ENCODE measurements at regions not wholly inside any gene's neighbourhood (a gene's known extent, or its start where the extent isn't known, plus 50 kb on each side); places are given as distances from the start of the nearest gene placed in this dataset.
A peak's percentile ranks its signal among the peaks of the same experiment; 100 is the strongest.

DNA sequence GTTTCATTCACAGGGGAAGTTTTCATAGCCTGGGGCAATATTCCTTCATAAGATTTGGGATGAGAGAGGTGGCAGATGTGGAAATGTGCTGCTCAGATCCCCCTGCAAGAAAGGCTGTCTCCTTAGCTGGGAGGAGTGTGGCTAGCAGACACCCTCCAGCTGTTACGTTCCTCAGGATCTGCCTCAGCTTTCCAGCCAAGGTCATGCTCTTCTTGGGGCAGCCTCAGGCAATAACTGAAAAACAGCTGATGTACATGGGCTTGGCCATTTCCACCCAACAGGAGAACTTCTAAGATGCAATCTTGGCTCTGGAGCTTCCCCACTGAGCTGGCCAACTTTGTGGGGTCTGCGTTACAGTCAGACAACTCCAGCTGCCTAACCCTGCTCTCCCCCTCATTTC is 51.3 kb upstream of the SEPTIN7 start:
- Histone ChIP-seq H3K56ac (ENCODE audit: extremely low read depth, insufficient read depth, low read length) (no peak overlapping the region), H3K9me1 (ENCODE audit: insufficient read depth, low read length) (0 out of 2 replicates have a peak, but pooled peaks cover 2% of the 10 kb centered on the region), H3K18ac (ENCODE audit: low read depth, low read length) (peak overlapping the region; percentile 75; the same call in 1 of the 2 replicates), H3K4ac (ENCODE audit: low read depth, low read length) (peak overlapping the region; percentile 38; the same call in 1 of the 2 replicates), H2AK5ac (ENCODE audit: low read depth, low read length) (peak overlapping the region; percentile 38; the same call in 1 of the 2 replicates), H3K14ac (replicated peaks; ENCODE audit: low read depth, low read length) (no peak overlapping the region), H3K27ac (ENCODE audit: insufficient read depth, low read length) (peak overlapping the region; percentile 10; the same call in 1 of the 2 replicates), H3K4me2 (ENCODE audit: low read depth, low read length) (peak overlapping the region; percentile 25; the same call in 1 of the 2 replicates), H3K36me3 (ENCODE audit: control insufficient read depth, insufficient read depth, low read length) (no peaks in the 10 kb centered on the region), H3K4me3 (ENCODE audit: insufficient read depth, low read depth, low read length) (no peak overlapping the region), H3K4me1 (ENCODE audit: control insufficient read depth, insufficient read depth, low read length) (peaks cover 11% of the 10 kb centered on the region), H2BK15ac (ENCODE audit: low read depth, low read length) (peak overlapping the region; percentile 49; the same call in 1 of the 3 replicates), H4K20me1 (ENCODE audit: insufficient read depth, low read length) (no peaks in the 10 kb centered on the region), H3K79me1 (ENCODE audit: low read depth in 1 of 2, low read length in 2 of 2) (no peaks in the 10 kb centered on the region), H2BK5ac (ENCODE audit: low read depth, low read length, poor library complexity, severe bottlenecking) (no peak overlapping the region), H4K8ac (ENCODE audit: low read depth in 2 of 2, low read length in 2 of 2) (no peak overlapping the region), H4K91ac (ENCODE audit: insufficient read depth, low read depth, low read length) (no peak overlapping the region; the same call in 1 of the 2 replicates), H4K5ac (ENCODE audit: low read depth, low read length) (no peak overlapping the region; the same call in 1 of the 2 replicates), H3K23ac (ENCODE audit: low read depth, low read length) (peak overlapping the region; percentile 24; the same call in 1 of the 2 replicates), H3K27me3 (ENCODE audit: control insufficient read depth, insufficient read depth, low read length) (no peaks in the 10 kb centered on the region), H2AK9ac (replicated peaks; ENCODE audit: low read depth, low read length, poor library complexity) (no peak overlapping the region), H3K9ac (ENCODE audit: low read depth, low read length) (no peak overlapping the region), H2BK20ac (ENCODE audit: low read depth, low read length) (no peak overlapping the region), H2AFZ (replicated peaks; ENCODE audit: low read length, poor library complexity) (peak overlapping the region; percentile 59), H2BK120ac (ENCODE audit: low read depth, low read length) (no peak overlapping the region), H3K9me3 (ENCODE audit: control insufficient read depth, insufficient read depth, low read length) (no peaks in the 10 kb centered on the region)
- TF ChIP-seq CEBPB (IDR thresholded peaks at IDR 0.05; ENCODE audit: low read depth, low read length) (no peak), MAZ (IDR thresholded peaks at IDR 0.05; ENCODE audit: borderline replicate concordance, low read depth, low read length) (no peak), MXI1 (IDR thresholded peaks at IDR 0.05; ENCODE audit: borderline replicate concordance, low read depth, low read length) (no peak), POLR2A (IDR thresholded peaks at IDR 0.05; ENCODE audit: low read depth, low read length) (no peak), USF2 (IDR thresholded peaks at IDR 0.05; ENCODE audit: low read depth, low read length) (no peak), BHLHE40 (IDR thresholded peaks at IDR 0.05; ENCODE audit: low read depth, low read length) (no peak), CTCF (conservative IDR thresholded peaks at IDR 0.05; ENCODE audit: low read depth, low read length) (no peak), RCOR1 (IDR thresholded peaks at IDR 0.05; ENCODE audit: insufficient replicate concordance, low read length) (no peak), ELK1 (IDR thresholded peaks at IDR 0.05; ENCODE audit: borderline replicate concordance, low read depth, low read length) (no peak), SMC3 (IDR thresholded peaks at IDR 0.05; ENCODE audit: low read depth, low read length) (no peak), RFX5 (IDR thresholded peaks at IDR 0.05; ENCODE audit: low read depth, low read length) (no peak), MAFK (IDR thresholded peaks at IDR 0.05; ENCODE audit: low read depth, low read length) (no peak)
- ATAC-seq (ENCODE audit: low read depth) = peak; percentile 19; the same call in 1 of the 2 replicates
- DNase-seq = peak; percentile 23
- ChIA-PET POLR2A (ENCODE audit: unreplicated experiment) (no interaction called here), CTCF (interaction anchor here (0.6 to 1.5 kb wide), 2 partner anchors 53 to 227 kb away, joined by 3 to 4 read pairs; no protein-coding TSS in a partner anchor)
- intact Hi-C loops (cut with micrococcal nuclease) (no loop called here), in situ Hi-C loops (cut with MboI; ENCODE audit: low sequenced_read_pairs) (no loop called here), dilution Hi-C loops (cut with HindIII; ENCODE audit: low sequenced_read_pairs, unreplicated experiment) (no loop called here)
- 20% methylated on average over 1 of the region's 2 CpGs; no CpG with 5 or more reads in 1 of the 2 experiments for WGBS, 2 experiments (ENCODE audit: extremely low coverage in 2 of 2, insufficient read length in 1 of 2)
- no TSS peak for BruUV-seq (replicated peaks)

All from IMR-90 (cell line).